Activated CD8-positive, alpha-beta memory T cell treated with anti-CD3 and anti-CD28 coated beads for 36 hours (primary cell): ENCODE measurements at regions not wholly inside any gene's neighbourhood (a gene's known extent, or its start where the extent isn't known, plus 50 kb on each side); places are given as distances from the start of the nearest gene placed in this dataset.
"Not testable (repeated sequence)": the region's sequence is repeated elsewhere in the genome, so short reads cannot be mapped to it uniquely, and the experiment has no call there.

ENCODE experiments used
- CTCF ChIA-PET: fragments of 350-600 bp; sonication (Branson Sonifier 250); formaldehyde crosslinking; loops from one replicate; lab custom pipeline; 2021; ENCODE audit warnings: antibody characterized with exemption; lab: Charles Lee
- POLR2A ChIA-PET: fragments of 350-600 bp; sonication (Branson Sonifier 250); formaldehyde crosslinking; loops from one replicate; lab custom pipeline; 2021; ENCODE audit warnings: antibody characterized with exemption; lab: Charles Lee

GRCh38 chr6:22135395-22135794 is 161.4 kb downstream of the PRL start:
- CTCF ChIA-PET = no interaction called here
- POLR2A ChIA-PET = no interaction called here

DNA sequence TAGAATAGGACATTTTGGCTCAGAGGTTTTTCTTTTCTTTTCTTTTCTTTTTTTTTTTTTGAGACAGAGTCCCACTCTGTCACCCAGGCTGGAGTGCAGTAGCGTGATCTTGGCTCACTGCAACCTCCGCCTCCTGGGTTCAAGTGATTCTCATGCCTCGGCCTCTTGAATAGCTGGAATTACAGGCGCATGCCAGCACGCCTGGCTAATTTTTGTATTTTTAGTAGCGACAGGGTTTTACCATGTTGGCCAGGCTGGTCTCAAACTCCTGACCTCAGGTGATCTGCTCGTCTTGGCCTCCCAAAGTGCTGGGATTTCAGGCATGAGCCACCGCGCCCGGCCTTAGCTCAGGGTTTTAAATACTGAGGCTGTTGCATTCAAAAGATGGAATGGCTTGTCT is 156.1 kb downstream of the PRL start:
- CTCF ChIA-PET, POLR2A ChIA-PET: not testable (repeated sequence)

DNA sequence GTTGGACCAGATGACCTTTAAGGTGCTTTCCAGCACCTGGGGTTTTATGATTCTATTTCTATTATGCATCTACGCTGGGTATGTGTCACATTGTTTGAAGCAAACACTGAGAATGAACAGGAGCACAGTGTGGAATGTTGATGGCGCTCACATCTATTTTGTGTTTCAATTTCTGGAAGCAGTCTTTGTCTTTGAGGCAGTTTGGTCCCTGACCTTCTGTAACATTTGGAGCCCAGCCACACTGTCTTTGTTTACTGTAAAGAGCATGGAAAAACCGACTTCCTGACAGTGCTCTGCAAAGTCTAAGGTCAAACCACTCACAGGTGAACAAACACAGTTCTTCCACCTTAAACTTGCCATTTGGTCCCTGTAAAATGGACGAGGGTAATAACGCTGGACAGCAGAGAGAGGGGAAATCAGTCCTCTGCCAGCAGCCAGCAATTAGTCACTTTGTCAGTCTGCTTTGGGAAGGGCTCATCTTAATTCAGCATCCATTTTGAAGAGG is 155.5 kb downstream of the PRL start:
- ChIA-PET POLR2A (no interaction called here), CTCF (no interaction called here)

DNA sequence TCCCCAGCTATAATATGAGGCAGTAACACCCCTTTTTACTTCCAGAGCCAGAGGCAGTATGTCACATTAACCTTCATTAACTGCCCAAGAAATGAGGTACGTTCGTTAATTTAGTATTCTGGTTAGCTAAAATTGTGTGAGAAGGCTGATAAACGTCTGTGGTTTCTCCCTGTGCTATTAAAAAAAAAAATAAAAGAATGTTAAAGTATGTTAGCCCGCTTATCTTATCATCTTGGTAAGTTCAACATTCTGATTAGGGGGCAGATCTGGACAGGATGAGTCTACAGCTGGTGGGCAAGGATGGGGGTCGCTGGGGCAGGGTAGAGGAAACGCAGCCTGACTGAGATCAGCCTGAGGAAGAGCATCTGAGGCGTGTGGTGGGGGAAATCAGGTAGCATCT is 154.0 kb downstream of the PRL start:
- CTCF ChIA-PET = no interaction called here
- POLR2A ChIA-PET = no interaction called here

DNA sequence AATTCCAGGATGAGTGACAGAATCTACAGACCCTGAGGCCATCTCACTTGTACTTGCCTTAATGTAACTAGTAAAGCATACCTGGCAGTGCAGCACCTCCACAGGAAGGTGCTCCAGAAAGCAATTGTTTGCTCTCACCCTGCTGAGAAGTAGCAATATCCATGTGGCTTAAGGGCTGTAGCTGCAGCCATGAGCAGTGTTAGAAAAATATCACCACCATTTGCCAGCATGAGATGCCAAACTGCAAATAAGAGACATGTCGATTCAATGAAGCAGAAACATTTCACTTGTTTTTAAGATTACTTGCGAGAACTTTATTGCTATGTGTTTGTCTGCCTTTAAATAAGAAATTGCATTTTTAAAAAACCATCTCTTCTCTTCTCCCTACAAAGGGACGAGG is 151.5 kb downstream of the PRL start:
- ChIA-PET POLR2A (no interaction called here), CTCF (no interaction called here)

GRCh38 chr6:22145823-22146677 is 150.8 kb downstream of the PRL start:
- CTCF ChIA-PET = interaction anchor here (0.7 kb wide), 1 partner anchor 143 kb away, joined by 5 read pairs; no protein-coding TSS in a partner anchor

DNA sequence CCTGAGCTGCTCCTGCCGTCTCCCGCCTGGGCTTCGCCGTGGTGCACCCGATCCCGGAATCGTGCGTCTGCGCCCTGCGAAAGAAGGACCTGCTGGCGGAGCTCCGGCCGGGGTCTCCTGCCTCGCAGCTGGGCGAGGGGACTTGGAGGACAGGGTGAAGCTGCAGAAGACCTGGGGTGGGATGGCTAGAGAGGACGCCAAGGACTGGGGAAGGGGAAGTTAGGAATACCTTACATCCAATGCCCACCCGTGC is 150.2 kb downstream of the PRL start:
- ChIA-PET POLR2A (no interaction called here), CTCF (interaction anchor here (0.7 kb wide), 1 partner anchor 143 kb away, joined by 5 read pairs; no protein-coding TSS in a partner anchor)

More at GRCh38 chr6:22145823-22146677, 150.8 kb downstream of the PRL start:
- POLR2A ChIA-PET = no interaction called here

- POLR2A ChIA-PET = no interaction called here
- CTCF ChIA-PET = no interaction called here
Measured at GRCh38 chr6:22146931-22147701, 149.7 kb downstream of the PRL start.

DNA sequence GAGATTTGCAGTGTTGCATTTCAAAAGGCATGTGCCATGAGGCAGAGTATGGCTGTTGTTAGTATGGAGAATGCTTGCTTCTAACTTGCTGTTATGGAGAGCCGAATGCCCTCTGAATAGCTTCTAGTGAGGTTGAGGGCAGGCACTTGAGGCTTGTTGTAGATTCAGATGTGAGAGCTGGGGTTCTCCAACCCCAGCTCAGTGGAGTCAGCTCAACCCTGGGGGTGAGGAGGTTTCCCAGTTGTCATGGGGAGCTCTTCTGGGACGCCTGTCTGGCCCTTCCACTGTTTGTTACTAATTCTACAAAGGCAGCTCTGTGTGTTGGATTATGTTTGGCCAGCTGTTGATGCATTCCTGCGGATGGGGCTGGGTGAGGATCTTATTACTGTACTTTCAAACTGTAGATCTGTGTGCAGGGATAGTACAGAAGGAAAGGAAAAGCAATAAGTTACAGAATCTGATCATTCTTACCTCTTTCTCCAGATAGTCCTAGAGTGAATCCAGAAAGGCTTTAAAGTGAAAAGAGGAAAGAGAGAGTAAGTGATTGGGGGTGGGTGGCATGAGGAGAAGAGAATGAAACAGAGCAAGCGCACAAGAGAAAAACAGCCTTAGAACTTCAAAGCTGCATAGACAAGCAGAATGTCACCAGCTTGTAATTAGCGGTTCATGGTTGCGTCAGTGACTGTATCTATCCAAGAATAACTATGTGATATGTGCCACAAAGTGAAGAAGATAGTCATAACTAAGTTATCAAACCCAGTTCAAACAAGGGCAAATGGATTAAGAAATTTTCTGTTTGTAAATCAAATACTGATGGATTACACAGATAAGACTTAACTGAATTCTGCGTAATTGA is 148.7 kb downstream of the PRL start:
- POLR2A ChIA-PET = no interaction called here
- CTCF ChIA-PET = no interaction called here

GRCh38 chr6:22149096-22149495 is 147.7 kb downstream of the PRL start:
- POLR2A ChIA-PET = no interaction called here
- CTCF ChIA-PET = no interaction called here

GRCh38 chr6:22149501-22150367 is 147.1 kb downstream of the PRL start:
- ChIA-PET CTCF (no interaction called here), POLR2A (no interaction called here)

DNA sequence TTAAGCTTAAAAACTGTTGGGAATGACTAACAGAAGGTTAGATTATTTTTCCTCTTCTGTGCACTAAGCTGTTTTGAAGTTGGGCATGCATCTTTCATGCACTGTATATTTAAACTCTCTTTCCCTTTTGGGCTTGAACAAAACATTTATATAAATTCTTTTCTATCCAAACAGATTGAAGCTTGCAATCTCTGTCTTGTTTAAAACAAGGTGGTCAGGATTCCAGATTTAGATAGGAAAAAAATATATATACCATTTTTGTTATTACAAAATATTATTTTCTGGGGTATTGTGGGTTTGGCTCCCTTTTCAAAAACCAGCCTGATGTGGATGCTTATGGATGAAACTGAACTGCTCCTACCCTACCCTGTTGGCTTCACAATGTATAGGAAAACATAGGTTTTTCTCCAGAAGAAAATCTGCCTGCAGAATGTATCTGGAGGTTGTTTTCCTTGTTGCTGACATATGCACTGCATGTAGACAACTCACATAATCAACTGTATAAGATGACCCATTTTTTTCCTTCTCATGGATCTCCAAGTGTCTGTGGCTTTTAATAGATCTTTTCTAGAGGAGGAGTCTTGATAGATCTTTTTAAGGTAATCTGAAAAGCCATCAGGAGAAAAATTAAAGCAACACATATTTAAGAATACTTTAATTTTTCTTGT is 146.3 kb downstream of the PRL start:
- ChIA-PET CTCF (no interaction called here), POLR2A (no interaction called here)

GRCh38 chr6:22151892-22152291 is 144.9 kb downstream of the PRL start:
- ChIA-PET CTCF (no interaction called here), POLR2A (no interaction called here)

- POLR2A ChIA-PET = no interaction called here
- CTCF ChIA-PET = no interaction called here
Measured at GRCh38 chr6:22152841-22153240, 144.0 kb downstream of the PRL start.

DNA sequence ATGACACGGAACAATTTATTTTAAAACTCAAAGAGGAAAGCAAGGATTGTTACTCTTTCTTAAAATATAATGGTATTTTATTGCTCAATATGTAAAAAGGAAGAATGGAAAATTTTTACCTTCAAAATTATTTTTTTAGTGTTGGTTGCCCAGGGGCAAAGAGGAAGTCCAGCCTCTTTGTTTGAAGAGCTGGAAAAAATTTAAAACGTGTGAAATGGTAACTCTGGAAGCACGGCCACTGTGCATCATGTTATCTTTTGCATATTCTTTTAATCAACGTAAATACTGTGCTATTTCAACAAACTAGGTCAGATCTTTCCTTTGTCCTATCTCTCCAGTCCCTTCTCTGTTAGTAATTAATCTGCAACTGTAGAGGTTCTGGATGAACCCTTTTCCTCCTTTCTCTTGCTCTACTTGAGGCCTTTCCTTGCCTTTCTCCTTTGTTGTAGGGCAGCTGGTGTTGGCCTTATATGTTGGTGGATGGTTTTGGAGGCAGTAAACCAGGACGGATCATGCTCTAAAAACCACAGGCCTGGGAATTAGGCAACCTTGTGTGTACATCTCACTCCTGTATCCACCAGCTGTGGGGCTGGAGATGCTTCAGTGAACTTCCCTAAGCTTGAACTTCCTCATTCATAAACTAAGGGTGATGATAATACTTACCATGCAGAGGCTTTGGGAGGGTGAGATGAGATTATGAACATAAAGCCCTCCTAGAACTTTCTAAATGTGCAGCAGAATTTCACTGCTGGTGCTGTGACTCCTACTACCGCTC is 143.3 kb downstream of the PRL start:
- POLR2A ChIA-PET = no interaction called here
- CTCF ChIA-PET = no interaction called here

DNA sequence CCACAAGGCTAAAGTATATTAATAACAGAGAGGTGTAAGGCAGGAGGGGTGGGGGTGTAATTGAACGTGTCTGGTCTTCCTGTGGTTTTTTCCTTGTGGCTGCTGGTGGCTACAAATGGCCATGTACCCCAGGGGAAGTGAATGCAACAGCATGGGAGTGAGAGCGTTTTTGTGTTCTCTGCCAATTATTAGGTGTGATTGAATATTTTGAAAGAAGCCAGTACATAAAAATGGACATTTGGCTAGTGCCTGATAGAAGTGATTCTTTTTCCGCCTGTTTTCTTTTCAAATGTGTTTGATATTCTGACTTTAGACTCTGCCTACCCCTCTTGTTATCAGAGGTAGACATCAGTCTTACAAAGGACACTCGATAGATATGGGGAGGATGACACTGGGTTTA is 141.3 kb downstream of the PRL start:
- ChIA-PET POLR2A (no interaction called here), CTCF (no interaction called here)

GRCh38 chr6:22157233-22157632 is 139.6 kb downstream of the PRL start:
- POLR2A ChIA-PET = no interaction called here
- CTCF ChIA-PET = no interaction called here

- CTCF ChIA-PET = no interaction called here
- POLR2A ChIA-PET = no interaction called here
Measured at GRCh38 chr6:22164236-22164635, 132.6 kb downstream of the PRL start.
